G401.6 (cell line): ENCODE measurements at regions not wholly inside any gene's neighbourhood (a gene's known extent, or its start where the extent isn't known, plus 50 kb on each side); places are given as distances from the start of the nearest gene placed in this dataset.
"Not testable (repeated sequence)": the region's sequence is repeated elsewhere in the genome, so short reads cannot be mapped to it uniquely, and the experiment has no call there.

ENCODE experiments used
- FAIRE-seq: peaks from 2 replicates; lab custom pipeline; 2012; peaks lifted over from hg19 to GRCh38; lab: Jason Lieb, UNC

GRCh38 chr11:81267246-81267645, 1466.4 kb downstream of the FAM181B start:
- FAIRE-seq, result no peak

GRCh38 chr11:81259471-81259870, 1474.2 kb downstream of the FAM181B start:
- FAIRE-seq, result no peak

GRCh38 chr11:81255895-81256294, 1477.8 kb downstream of the FAM181B start:
- no peak for FAIRE-seq

GRCh38 chr11:81253244-81253643, 1480.4 kb downstream of the FAM181B start:
- FAIRE-seq, result no peak

GRCh38 chr11:81246941-81247340, 1486.7 kb downstream of the FAM181B start:
- no peak for FAIRE-seq

- no peak for FAIRE-seq
Measured at GRCh38 chr11:81245791-81246190, 1487.9 kb downstream of the FAM181B start.

- FAIRE-seq, result no peak
Measured at GRCh38 chr11:81241672-81242275, 1491.9 kb downstream of the FAM181B start.

- FAIRE-seq, result peak; percentile 89
Measured at GRCh38 chr11:81237139-81237538, 1496.5 kb downstream of the FAM181B start.

GRCh38 chr11:81227409-81227808, 1506.3 kb downstream of the FAM181B start:
- FAIRE-seq, result not testable (repeated sequence)

GRCh38 chr11:81224396-81224795, 1509.3 kb downstream of the FAM181B start:
- no peak for FAIRE-seq

GRCh38 chr11:81222491-81222890, 1511.2 kb downstream of the FAM181B start:
- no peak for FAIRE-seq

- no peak for FAIRE-seq
Measured at GRCh38 chr11:81220146-81220895, 1513.3 kb downstream of the FAM181B start.

GRCh38 chr11:81219661-81220060, 1514.0 kb downstream of the FAM181B start:
- FAIRE-seq, result no peak

GRCh38 chr11:81218440-81218839, 1515.2 kb downstream of the FAM181B start:
- FAIRE-seq, result no peak

GRCh38 chr11:81211050-81211449, 1522.6 kb downstream of the FAM181B start:
- FAIRE-seq, result no peak

GRCh38 chr11:81207421-81208054, 1526.1 kb downstream of the FAM181B start:
- no peak for FAIRE-seq

GRCh38 chr11:81203876-81204275, 1529.8 kb downstream of the FAM181B start:
- FAIRE-seq, result no peak

GRCh38 chr11:81197396-81197795, 1536.3 kb downstream of the FAM181B start:
- no peak for FAIRE-seq

- no peak for FAIRE-seq
Measured at GRCh38 chr11:81192516-81192915, 1541.1 kb downstream of the FAM181B start.

GRCh38 chr11:81190546-81190945, 1543.1 kb downstream of the FAM181B start:
- no peak for FAIRE-seq

GRCh38 chr11:81187033-81187432, 1546.6 kb downstream of the FAM181B start:
- not testable (repeated sequence) for FAIRE-seq

- FAIRE-seq, result no peak
Measured at GRCh38 chr11:81174646-81175330, 1558.9 kb downstream of the FAM181B start.

GRCh38 chr11:81165164-81165563, 1568.5 kb downstream of the FAM181B start:
- no peak for FAIRE-seq
